ENCODE measurements at regions not wholly inside any gene's neighbourhood (a gene's known extent, or its start where the extent isn't known, plus 50 kb on each side); places are given as distances from the start of the nearest gene placed in this dataset.

DNA sequence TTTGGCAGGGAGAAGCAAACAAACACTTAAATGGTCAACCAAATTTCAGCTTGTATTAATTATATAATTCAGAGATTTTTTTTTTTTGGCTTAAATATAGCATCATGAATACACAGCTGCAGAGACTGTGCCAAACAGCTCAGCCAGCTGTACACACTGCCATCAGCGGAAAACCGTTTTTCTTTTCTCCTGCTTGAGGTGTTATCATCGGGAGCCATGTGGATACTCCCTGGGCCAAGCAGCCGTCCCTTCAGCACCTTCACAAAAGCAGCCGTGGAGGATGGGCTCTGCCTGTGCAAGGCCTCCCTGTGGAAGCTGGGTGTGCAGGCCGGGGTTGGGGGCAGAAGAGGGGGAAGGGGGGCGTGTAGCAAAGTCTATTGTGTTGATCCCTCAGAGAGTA, 85.0 kb downstream of the NUF2 start:
- Histone ChIP-seq H3K27ac (no peak overlapping the region), H3K4me3 (no peak overlapping the region)
- DNase-seq (ENCODE audit: low spot score): no peak
- TF ChIP-seq, protein P1, sequence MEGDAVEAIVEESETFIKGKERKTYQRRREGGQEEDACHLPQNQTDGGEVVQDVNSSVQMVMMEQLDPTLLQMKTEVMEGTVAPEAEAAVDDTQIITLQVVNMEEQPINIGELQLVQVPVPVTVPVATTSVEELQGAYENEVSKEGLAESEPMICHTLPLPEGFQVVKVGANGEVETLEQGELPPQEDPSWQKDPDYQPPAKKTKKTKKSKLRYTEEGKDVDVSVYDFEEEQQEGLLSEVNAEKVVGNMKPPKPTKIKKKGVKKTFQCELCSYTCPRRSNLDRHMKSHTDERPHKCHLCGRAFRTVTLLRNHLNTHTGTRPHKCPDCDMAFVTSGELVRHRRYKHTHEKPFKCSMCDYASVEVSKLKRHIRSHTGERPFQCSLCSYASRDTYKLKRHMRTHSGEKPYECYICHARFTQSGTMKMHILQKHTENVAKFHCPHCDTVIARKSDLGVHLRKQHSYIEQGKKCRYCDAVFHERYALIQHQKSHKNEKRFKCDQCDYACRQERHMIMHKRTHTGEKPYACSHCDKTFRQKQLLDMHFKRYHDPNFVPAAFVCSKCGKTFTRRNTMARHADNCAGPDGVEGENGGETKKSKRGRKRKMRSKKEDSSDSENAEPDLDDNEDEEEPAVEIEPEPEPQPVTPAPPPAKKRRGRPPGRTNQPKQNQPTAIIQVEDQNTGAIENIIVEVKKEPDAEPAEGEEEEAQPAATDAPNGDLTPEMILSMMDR (IDR thresholded peaks at IDR 0.05): no peak

DNA sequence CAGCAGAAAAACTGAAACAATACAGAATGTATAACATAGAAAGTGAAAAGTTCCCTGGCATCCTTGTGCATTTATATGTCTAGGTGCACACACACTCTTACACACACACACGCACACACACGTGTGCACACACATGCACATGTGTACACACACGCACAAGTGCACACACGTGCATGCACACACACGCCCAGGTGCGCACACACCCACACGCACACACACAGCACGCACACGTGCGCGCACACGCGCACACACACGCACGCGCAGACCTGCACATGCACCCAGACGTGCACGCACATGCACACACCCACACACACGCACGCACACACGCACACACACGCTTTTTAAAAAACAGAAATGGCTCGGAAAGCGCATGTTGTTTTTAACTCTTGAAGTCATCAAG, 86.5 kb downstream of the NUF2 start:
- H3K4me3 ChIP-seq: no peak overlapping the region
- no peak for DNase-seq (ENCODE audit: low spot score)
- TF ChIP-seq, protein P1 (IDR thresholded peaks at IDR 0.05): no peak
- H3K27ac ChIP-seq: no peak overlapping the region

DNA sequence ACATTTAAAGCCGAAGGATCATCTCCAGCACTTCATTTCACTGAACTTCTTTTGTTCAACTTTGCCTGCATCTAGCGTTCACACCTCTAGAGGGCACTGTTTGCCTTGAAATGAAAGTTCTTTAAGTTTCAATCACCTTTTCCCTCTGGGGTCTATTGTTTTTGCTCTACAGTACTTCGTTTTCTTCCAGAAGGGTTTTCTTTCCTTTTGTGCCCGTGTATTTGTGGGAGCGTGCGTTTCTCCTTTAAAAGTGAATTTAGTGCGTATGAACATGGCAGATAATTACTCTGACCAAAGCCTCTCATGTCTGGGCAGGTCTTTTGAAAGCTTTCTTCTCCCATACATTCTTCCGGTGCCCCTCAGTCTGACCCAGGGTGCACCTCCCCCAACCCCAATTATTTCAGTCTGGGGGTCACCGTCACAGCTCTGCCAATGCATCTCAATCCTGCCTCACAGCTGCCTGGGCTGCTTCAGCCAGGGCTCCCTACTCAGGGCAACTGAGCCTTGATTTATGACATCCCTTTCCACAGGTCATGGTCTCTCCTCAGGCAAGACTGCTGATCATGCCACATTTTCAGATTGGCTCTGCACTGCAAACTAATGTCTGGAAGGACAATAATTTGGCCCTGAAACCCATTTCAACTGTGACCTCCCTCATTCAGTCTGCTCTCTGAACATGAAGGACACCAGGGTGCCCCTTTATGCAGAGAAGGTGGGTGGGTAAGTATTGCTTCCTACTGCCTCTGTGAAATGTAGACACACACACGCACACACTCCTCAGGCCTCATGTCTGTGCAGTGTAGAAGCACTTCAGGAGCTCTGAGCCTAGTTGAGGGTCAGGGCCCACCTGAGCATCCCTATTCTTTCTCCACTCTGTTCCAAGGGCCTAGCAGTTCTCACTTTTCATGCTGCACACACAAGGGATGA, 88.6 kb downstream of the NUF2 start:
- TF ChIP-seq, protein P1 (IDR thresholded peaks at IDR 0.05): peak; percentile 47
- H3K4me3 ChIP-seq: no peak overlapping the region
- no peak overlapping the region for H3K27ac ChIP-seq
- no peak for DNase-seq (ENCODE audit: low spot score)

DNA sequence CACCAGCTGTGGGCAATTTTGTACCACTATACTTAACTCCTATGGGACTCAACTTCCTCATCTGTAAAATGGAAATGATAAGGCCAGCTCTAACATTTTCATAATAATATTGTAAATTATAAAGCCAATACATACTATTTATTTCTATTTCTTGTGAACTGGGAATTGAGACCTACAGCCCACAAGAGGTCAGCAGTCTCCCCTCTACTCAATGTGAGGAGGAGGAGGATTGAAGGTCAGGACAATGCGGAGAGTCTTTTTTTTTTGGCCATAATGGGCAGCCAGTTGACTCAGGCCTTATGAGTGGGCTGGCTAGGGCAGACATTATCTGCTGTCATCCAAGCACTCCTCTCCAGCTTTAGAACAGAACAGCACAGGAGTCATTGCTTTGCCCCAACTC, 90.5 kb downstream of the NUF2 start:
- Histone ChIP-seq H3K27ac (no peak overlapping the region), H3K4me3 (no peak overlapping the region)
- TF ChIP-seq, protein P1 (IDR thresholded peaks at IDR 0.05): no peak
- DNase-seq (ENCODE audit: low spot score): no peak

DNA sequence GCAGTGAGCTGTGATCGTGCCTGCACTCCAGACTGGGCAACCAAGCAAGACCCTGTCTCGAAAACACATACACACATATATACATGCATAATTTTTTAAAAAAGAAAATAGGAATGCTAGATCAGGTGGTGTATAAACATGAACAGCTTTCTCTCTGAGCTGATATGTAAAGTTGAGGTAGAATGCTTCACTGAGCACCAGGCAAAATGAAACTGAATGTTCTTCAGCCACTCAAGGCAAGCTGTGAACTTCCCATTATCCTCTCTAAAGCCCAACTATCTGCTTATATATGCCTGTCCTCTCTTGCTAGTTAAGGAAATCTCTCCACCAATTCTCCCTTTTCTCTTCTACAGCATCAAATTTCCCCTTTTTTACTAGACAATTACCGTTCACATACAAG, 93.0 kb downstream of the NUF2 start:
- no peak overlapping the region for H3K27ac ChIP-seq
- no peak for DNase-seq (ENCODE audit: low spot score)
- TF ChIP-seq, protein P1 (IDR thresholded peaks at IDR 0.05): no peak
- H3K4me3 ChIP-seq: no peak overlapping the region

DNA sequence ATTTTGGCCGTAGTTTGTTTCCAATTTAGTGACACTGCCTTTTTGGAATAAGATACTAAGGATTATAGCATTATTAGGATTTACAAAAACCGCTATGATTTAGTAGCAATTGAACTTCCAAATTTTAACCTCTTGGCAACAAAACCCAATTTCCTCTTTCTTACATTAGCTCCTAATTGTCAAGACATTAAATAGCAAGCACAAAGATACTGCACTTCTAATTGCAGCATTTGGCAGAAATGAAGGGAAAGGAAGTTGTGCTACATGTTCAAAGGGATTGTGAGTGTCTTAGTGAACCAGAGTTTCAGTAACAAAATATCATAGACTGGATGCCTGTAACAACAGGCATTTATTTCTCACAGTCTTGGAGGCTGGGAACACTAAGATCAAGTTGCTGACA, 99.9 kb downstream of the NUF2 start:
- no peak overlapping the region for H3K4me3 ChIP-seq
- TF ChIP-seq, protein P1 (IDR thresholded peaks at IDR 0.05): no peak
- no peak for DNase-seq (ENCODE audit: low spot score)
- no peak overlapping the region for H3K27ac ChIP-seq

Data from coronary artery (tissue), 2 donors.